H1 (cell line): ENCODE measurements at regions not wholly inside any gene's neighbourhood (a gene's known extent, or its start where the extent isn't known, plus 50 kb on each side); places are given as distances from the start of the nearest gene placed in this dataset.

Source experiments
- CTCF ChIP-seq, 3 experiments: IDR thresholded peaks; 1 replicate in 2 of 3; 2 replicates in 1 of 3; pipeline versions ENCODE4 v1.5.1 to v1.6.1; 2011; ENCODE audit warnings: low read length in 3 of 3, mild to moderate bottlenecking in 3 of 3, inconsistent platforms in 2 of 3, low read depth in 1 of 3, moderate library complexity in 1 of 3; ENCODE audit not compliant: insufficient read depth in 1 of 3; ENCODE audit errors: control extremely low read depth in 1 of 3
- EZH2 ChIP-seq: fragments of 200-600 bp; sonication (generic); IDR thresholded peaks from 2 replicates; pipeline ENCODE4 v1.7.1; 2012; ENCODE audit warnings: low read depth, mild to moderate bottlenecking, moderate library complexity, low read length, inconsistent platforms; ENCODE audit not compliant: severe bottlenecking
- MAFK ChIP-seq: IDR thresholded peaks from 2 replicates; pipeline ENCODE4 v1.6.1; 2012; ENCODE audit warnings: low read depth, mild to moderate bottlenecking, improper control_type of control experiment, low read length
- POLR2A ChIP-seq, 2 experiments: IDR thresholded peaks; 1 replicate in 1 of 2; 2 replicates in 1 of 2; pipeline ENCODE4 v1.6.1; 2011; ENCODE audit warnings: low read depth in 2 of 2, low read length in 2 of 2, mild to moderate bottlenecking in 2 of 2; ENCODE audit errors: control extremely low read depth in 1 of 2
- POLR2AphosphoS5 ChIP-seq: IDR thresholded peaks from 2 replicates; pipeline ENCODE4 v1.6.1; 2011; ENCODE audit warnings: low read depth, low read length

- TF ChIP-seq EZH2: no peak
- TF ChIP-seq POLR2AphosphoS5: peak; percentile 36; the same call in 1 of the 2 replicates
- no peak for TF ChIP-seq CTCF (IDR thresholded peaks at IDR 0.05; ENCODE audit: control extremely low read depth in 1 of 3, insufficient read depth in 1 of 3, low read depth in 1 of 3, low read length in 3 of 3)
- TF ChIP-seq MAFK: no peak
- TF ChIP-seq POLR2A (IDR thresholded peaks at IDR 0.05; ENCODE audit: control extremely low read depth in 1 of 2, low read depth in 2 of 2, low read length in 2 of 2): no peak; a peak in 2 of 3 replicates
These were observed 55.3 kb upstream of the BOLA1 start for GRCh38 chr1:149844101-149844500.
